ENCODE measurements at regions not wholly inside any gene's neighbourhood (a gene's known extent, or its start where the extent isn't known, plus 50 kb on each side); places are given as distances from the start of the nearest gene placed in this dataset.

GRCh38 chrX:47313056-47313455, 57.3 kb upstream of the ZNF157 start:
- in situ Hi-C loops (cut with MboI): no loop called here
- FAIRE-seq: no peak

GRCh38 chrX:47316276-47317025, 53.9 kb upstream of the ZNF157 start:
- ChIA-PET SMC1A (ENCODE audit: uncharacterized antibody, unreplicated experiment) (no interaction called here), CTCF (no interaction called here), RAD21 (ENCODE audit: unreplicated experiment) (no interaction called here), POLR2A (interaction anchor here (1.0 kb wide), 1 partner anchor 84 kb away, joined by 4 read pairs; the partner anchor contains the start of gene USP11)
- no peak for FAIRE-seq
- no peak for DNase-seq (ENCODE audit: low read depth, low spot score)
- in situ Hi-C loops (cut with MboI) (no loop called here), intact Hi-C loops (cut with micrococcal nuclease; ENCODE audit: unreplicated experiment) (no loop called here)
- no peak for ATAC-seq
- TF ChIP-seq EZH2 (IDR thresholded peaks at IDR 0.05; ENCODE audit: borderline replicate concordance, control insufficient read depth, low read depth, low read length) (no peak), BMI1 (IDR thresholded peaks at IDR 0.05; ENCODE audit: borderline replicate concordance) (peak; percentile 66; the same call in 1 of the 2 replicates)
- Histone ChIP-seq H3K36me3 (ENCODE audit: control insufficient read depth in 2 of 2, insufficient read depth in 2 of 2, low read length in 1 of 2) (no peaks in the 10 kb centered on the region), H4K20me1 (ENCODE audit: control insufficient read depth, insufficient read depth) (no peaks in the 10 kb centered on the region), H3K79me2 (ENCODE audit: control insufficient read depth, insufficient read depth, low read length) (no peaks in the 10 kb centered on the region), H3K4me3 (no peak overlapping the region), H3K4me2 (ENCODE audit: control insufficient read depth, insufficient read depth) (no peak overlapping the region), H3K9me3 (replicated peaks; ENCODE audit: control insufficient read depth, insufficient read depth, low read length) (no peaks in the 10 kb centered on the region), H3K9ac (ENCODE audit: control insufficient read depth, insufficient read depth, low read length) (no peak overlapping the region), H3K27me3 (replicated peaks in 1 of 2; ENCODE audit: control insufficient read depth in 2 of 2, insufficient read depth in 2 of 2, low read length in 1 of 2) (no peaks in the 10 kb centered on the region), H2AFZ (ENCODE audit: control insufficient read depth, low read depth, low read length) (no peak overlapping the region), H3K27ac (ENCODE audit: control insufficient read depth, insufficient read depth) (no peak overlapping the region), H3K4me1 (ENCODE audit: control insufficient read depth, insufficient read depth, low read length) (no peaks in the 10 kb centered on the region)
- BruUV-seq (replicated peaks): no TSS peak
- WGBS (ENCODE audit: insufficient coverage, insufficient replicate concordance, low lambda C conversion rate, missing lambda C conversion rate): 52% methylated on average over 14 of the region's 14 CpGs

More at GRCh38 chrX:47313056-47313455, 57.3 kb upstream of the ZNF157 start:
- POLR2A ChIA-PET: no interaction called here
- BruUV-seq (replicated peaks): no TSS peak
- H2AFZ ChIP-seq (ENCODE audit: control insufficient read depth, low read depth, low read length): no peak overlapping the region
- TF ChIP-seq MYC (IDR thresholded peaks at IDR 0.05; ENCODE audit: insufficient read depth, insufficient read length, insufficient replicate concordance, low read length, severe bottlenecking): no peak
- no peak for DNase-seq (ENCODE audit: low read depth, low spot score)
- no peaks in the 10 kb centered on the region for H3K79me2 ChIP-seq (ENCODE audit: control insufficient read depth, insufficient read depth, low read length)
- H3K36me3 ChIP-seq (ENCODE audit: control insufficient read depth in 2 of 2, insufficient read depth in 2 of 2, low read length in 1 of 2): no peaks in the 10 kb centered on the region
- CTCF ChIA-PET: interaction anchor here (1.1 to 1.4 kb wide), 3 partner anchors 16 to 72 kb away, joined by 3 to 5 read pairs (median 3); no protein-coding TSS in a partner anchor
- H3K27me3 ChIP-seq (replicated peaks in 1 of 2; ENCODE audit: control insufficient read depth in 2 of 2, insufficient read depth in 2 of 2, low read length in 1 of 2): no peaks in the 10 kb centered on the region; a peak in 1 of 4 replicates
- no peak overlapping the region for H3K9ac ChIP-seq (ENCODE audit: control insufficient read depth, insufficient read depth, low read length)
- intact Hi-C loops (cut with micrococcal nuclease; ENCODE audit: unreplicated experiment): no loop called here
- no peaks in the 10 kb centered on the region for H3K4me1 ChIP-seq (ENCODE audit: control insufficient read depth, insufficient read depth, low read length)
- WGBS (ENCODE audit: insufficient coverage, insufficient replicate concordance, low lambda C conversion rate, missing lambda C conversion rate): 21% methylated on average over 5 of the region's 5 CpGs
- no peaks in the 10 kb centered on the region for H4K20me1 ChIP-seq (ENCODE audit: control insufficient read depth, insufficient read depth)
- H3K4me2 ChIP-seq (ENCODE audit: control insufficient read depth, insufficient read depth): no peak overlapping the region
- no peak for ATAC-seq
- RAD21 ChIA-PET (ENCODE audit: unreplicated experiment): interaction anchor here (1.1 kb wide), 1 partner anchor 9 kb away, joined by 3 read pairs; no protein-coding TSS in a partner anchor
- no peaks in the 10 kb centered on the region for H3K9me3 ChIP-seq (replicated peaks; ENCODE audit: control insufficient read depth, insufficient read depth, low read length)
- H3K27ac ChIP-seq (ENCODE audit: control insufficient read depth, insufficient read depth): no peak overlapping the region
- no peak overlapping the region for H3K4me3 ChIP-seq
- SMC1A ChIA-PET (ENCODE audit: uncharacterized antibody, unreplicated experiment): interaction anchor here (1.1 to 1.3 kb wide), 2 partner anchors 49 to 70 kb away, joined by 3 to 4 read pairs; no protein-coding TSS in a partner anchor
